ENCODE measurements at regions not wholly inside any gene's neighbourhood (a gene's known extent, or its start where the extent isn't known, plus 50 kb on each side); places are given as distances from the start of the nearest gene placed in this dataset.
A peak's percentile ranks its signal among the peaks of the same experiment; 100 is the strongest.

- Mint-ChIP-seq H3K9me3 (no peaks in the 10 kb centered on the region), H3K4me1 (no peaks in the 10 kb centered on the region)
Measured at GRCh38 chr2:49459314-49459993, 305.1 kb upstream of the FSHR start.

DNA sequence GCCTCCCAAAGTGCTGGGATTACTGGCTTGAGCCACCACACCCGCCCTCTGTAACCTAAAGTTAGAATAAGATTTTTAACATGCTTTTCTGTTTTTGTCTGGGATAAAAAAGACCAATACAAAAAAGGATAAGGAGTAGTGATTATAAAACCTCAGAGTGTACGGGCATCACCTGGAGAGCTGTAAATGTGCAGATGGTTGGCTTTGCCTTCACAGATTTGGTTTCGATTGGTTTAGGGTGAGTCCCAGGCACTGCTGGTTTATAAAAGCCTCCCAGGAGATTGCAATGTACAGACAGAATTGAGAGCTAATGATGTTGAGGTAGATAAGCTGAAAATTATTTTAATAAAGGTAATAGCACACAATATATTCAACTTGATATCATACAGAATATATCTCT is 289.7 kb upstream of the FSHR start:
- H3K4me3 Mint-ChIP-seq, result no peak overlapping the region

More at GRCh38 chr2:49459314-49459993, 305.1 kb upstream of the FSHR start:
- Histone ChIP-seq H3K9me2 (ENCODE audit: insufficient read depth) (no peaks in the 10 kb centered on the region; the same call in 1 of the 2 replicates), H3K27ac (ENCODE audit: low read depth) (no peak overlapping the region), H4K20me1 (replicated peaks; ENCODE audit: insufficient read depth) (no peaks in the 10 kb centered on the region), H2AFZ (peak overlapping the region; percentile 25; the same call in 1 of the 2 replicates), H3K79me2 (replicated peaks; ENCODE audit: insufficient read depth) (no peaks in the 10 kb centered on the region), H3K4me1 (ENCODE audit: insufficient read depth) (no peaks in the 10 kb centered on the region), H3K36me3 (ENCODE audit: insufficient read depth) (no peaks in the 10 kb centered on the region), H3K4me3 (no peak overlapping the region), H3K27me3 (ENCODE audit: insufficient read depth) (no peaks in the 10 kb centered on the region), H3F3A (replicated peaks; ENCODE audit: low read depth) (no peaks in the 10 kb centered on the region), H3K4me2 (no peak overlapping the region)
- H3K27me3 Mint-ChIP-seq (ENCODE audit: insufficient read depth, low read depth, poor library complexity), result no peaks in the 10 kb centered on the region
- no peak overlapping the region for H3K4me3 Mint-ChIP-seq
- no peak for TF ChIP-seq CREB1 (CRISPR knock-in tag; IDR thresholded peaks at IDR 0.05; ENCODE audit: low read depth)
- TF ChIP-seq, protein P1, sequence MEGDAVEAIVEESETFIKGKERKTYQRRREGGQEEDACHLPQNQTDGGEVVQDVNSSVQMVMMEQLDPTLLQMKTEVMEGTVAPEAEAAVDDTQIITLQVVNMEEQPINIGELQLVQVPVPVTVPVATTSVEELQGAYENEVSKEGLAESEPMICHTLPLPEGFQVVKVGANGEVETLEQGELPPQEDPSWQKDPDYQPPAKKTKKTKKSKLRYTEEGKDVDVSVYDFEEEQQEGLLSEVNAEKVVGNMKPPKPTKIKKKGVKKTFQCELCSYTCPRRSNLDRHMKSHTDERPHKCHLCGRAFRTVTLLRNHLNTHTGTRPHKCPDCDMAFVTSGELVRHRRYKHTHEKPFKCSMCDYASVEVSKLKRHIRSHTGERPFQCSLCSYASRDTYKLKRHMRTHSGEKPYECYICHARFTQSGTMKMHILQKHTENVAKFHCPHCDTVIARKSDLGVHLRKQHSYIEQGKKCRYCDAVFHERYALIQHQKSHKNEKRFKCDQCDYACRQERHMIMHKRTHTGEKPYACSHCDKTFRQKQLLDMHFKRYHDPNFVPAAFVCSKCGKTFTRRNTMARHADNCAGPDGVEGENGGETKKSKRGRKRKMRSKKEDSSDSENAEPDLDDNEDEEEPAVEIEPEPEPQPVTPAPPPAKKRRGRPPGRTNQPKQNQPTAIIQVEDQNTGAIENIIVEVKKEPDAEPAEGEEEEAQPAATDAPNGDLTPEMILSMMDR (conservative IDR thresholded peaks at IDR 0.05; ENCODE audit: low read depth in 2 of 2), result 0 out of 4 replicates have a peak, but pooled peaks of 1 of the 2 experiments have one; percentile 41
- no peaks in the 10 kb centered on the region for H3K36me3 Mint-ChIP-seq (ENCODE audit: low read depth)
- no peak for ATAC-seq
- H3K27ac Mint-ChIP-seq, result no peak overlapping the region
- DNase-seq (ENCODE audit: low spot score), result peak; percentile 26

More for the DNA sequence above, 289.7 kb upstream of the FSHR start:
- no peaks in the 10 kb centered on the region for H3K9me2 ChIP-seq (ENCODE audit: insufficient read depth)
- H3K36me3 ChIP-seq (ENCODE audit: insufficient read depth), result no peaks in the 10 kb centered on the region
- H3F3A ChIP-seq (replicated peaks; ENCODE audit: low read depth), result no peaks in the 10 kb centered on the region
- H3K4me1 Mint-ChIP-seq, result no peaks in the 10 kb centered on the region; the same call in 2 of the 3 replicates
- TF ChIP-seq ZNF114 (CRISPR knock-in tag; IDR thresholded peaks at IDR 0.05) (no peak), REST (IDR thresholded peaks at IDR 0.05; ENCODE audit: unreplicated experiment) (no peak)
- H3K79me2 ChIP-seq (replicated peaks; ENCODE audit: insufficient read depth), result no peaks in the 10 kb centered on the region
- ATAC-seq (no peak), DNase-seq (ENCODE audit: low spot score) (no peak)
- H3K27me3 ChIP-seq (ENCODE audit: insufficient read depth), result no peaks in the 10 kb centered on the region
- no peaks in the 10 kb centered on the region for H3K27me3 Mint-ChIP-seq (ENCODE audit: insufficient read depth, low read depth, poor library complexity)
- H3K4me2 ChIP-seq, result no peak overlapping the region
- H4K20me1 ChIP-seq (replicated peaks; ENCODE audit: insufficient read depth), result no peaks in the 10 kb centered on the region
- H3K4me3 ChIP-seq, result no peak overlapping the region
- no peak overlapping the region for H3K27ac ChIP-seq (ENCODE audit: low read depth)
- H3K27ac Mint-ChIP-seq, result no peak overlapping the region
- peak overlapping the region; percentile 33; the same call in 1 of the 2 replicates for H2AFZ ChIP-seq
- no peaks in the 10 kb centered on the region for H3K9me3 Mint-ChIP-seq
- no peaks in the 10 kb centered on the region for H3K4me1 ChIP-seq (ENCODE audit: insufficient read depth)
- H3K36me3 Mint-ChIP-seq (ENCODE audit: low read depth), result no peaks in the 10 kb centered on the region

Data from GM23338 (cell line).